T-helper 1 cell treated with Interleukin-12 subunit alpha and Interleukin-12 subunit beta and Interleukin-4 antibody, amounts not matched to agents 30 ng/mL and 1 ng/mL, for 36 hours (primary cell): ENCODE measurements at regions not wholly inside any gene's neighbourhood (a gene's known extent, or its start where the extent isn't known, plus 50 kb on each side); places are given as distances from the start of the nearest gene placed in this dataset.
"Not testable (repeated sequence)": the region's sequence is repeated elsewhere in the genome, so short reads cannot be mapped to it uniquely, and the experiment has no call there.

Experiments used
- intact Hi-C: fragments of 100-400 bp; cut with micrococcal nuclease; formaldehyde crosslinking; loops from one replicate; pipeline ENCODE4 v1.15.1; 2024

GRCh38 chr10:130923596-130923995 lies 387.9 kb downstream of the TCERG1L start:
- intact Hi-C loops: no loop called here

GRCh38 chr10:130924138-130924819 lies 387.2 kb downstream of the TCERG1L start:
- intact Hi-C loops: no loop called here

GRCh38 chr10:130926442-130926841 lies 385.1 kb downstream of the TCERG1L start:
- intact Hi-C loops: no loop called here

GRCh38 chr10:130927157-130927556 lies 384.4 kb downstream of the TCERG1L start:
- intact Hi-C loops: no loop called here

- intact Hi-C loops: no loop called here
Measured at GRCh38 chr10:130928306-130928705, 383.2 kb downstream of the TCERG1L start.

- intact Hi-C loops: no loop called here
Measured at GRCh38 chr10:130929422-130930325, 381.8 kb downstream of the TCERG1L start.

- intact Hi-C loops: no loop called here
Measured at GRCh38 chr10:130930821-130931220, 380.7 kb downstream of the TCERG1L start.

GRCh38 chr10:130931256-130931655 lies 380.3 kb downstream of the TCERG1L start:
- intact Hi-C loops: no loop called here

- intact Hi-C loops: no loop called here
Measured at GRCh38 chr10:130932326-130933007, 379.1 kb downstream of the TCERG1L start.

- intact Hi-C loops: no loop called here
Measured at GRCh38 chr10:130933008-130933390, 378.5 kb downstream of the TCERG1L start.

GRCh38 chr10:130934293-130935127 lies 377.0 kb downstream of the TCERG1L start:
- intact Hi-C loops: no loop called here

- intact Hi-C loops: no loop called here
Measured at GRCh38 chr10:130935128-130935439, 376.4 kb downstream of the TCERG1L start.

- intact Hi-C loops: no loop called here
Measured at GRCh38 chr10:130935897-130936550, 375.5 kb downstream of the TCERG1L start.

GRCh38 chr10:130936851-130937250 lies 374.7 kb downstream of the TCERG1L start:
- intact Hi-C loops: no loop called here

- intact Hi-C loops: no loop called here
Measured at GRCh38 chr10:130938051-130938450, 373.5 kb downstream of the TCERG1L start.

- intact Hi-C loops: not testable (repeated sequence)
Measured at GRCh38 chr10:130938891-130939290, 372.6 kb downstream of the TCERG1L start.

- intact Hi-C loops: no loop called here
Measured at GRCh38 chr10:130941886-130942285, 369.6 kb downstream of the TCERG1L start.

- intact Hi-C loops: no loop called here
Measured at GRCh38 chr10:130952086-130952485, 359.4 kb downstream of the TCERG1L start.

GRCh38 chr10:130954326-130954905 lies 357.1 kb downstream of the TCERG1L start:
- intact Hi-C loops: no loop called here

- intact Hi-C loops: no loop called here
Measured at GRCh38 chr10:130956251-130956650, 355.3 kb downstream of the TCERG1L start.
